HAP-1 (cell line): ENCODE measurements at regions not wholly inside any gene's neighbourhood (a gene's known extent, or its start where the extent isn't known, plus 50 kb on each side); places are given as distances from the start of the nearest gene placed in this dataset.
"Not testable (repeated sequence)": the region's sequence is repeated elsewhere in the genome, so short reads cannot be mapped to it uniquely, and the experiment has no call there.

Experiments
- DNase-seq, 2 experiments: peaks; one replicate each; pipeline ENCODE4 v3.0.0-alpha.2; 2016 to 2020; ENCODE audit warnings: low spot score in 2 of 2
- H3K27me3 ChIP-seq: fragments of 250-450 bp; sonication (Bioruptor Pico); 2 replicates; pipeline ENCODE4 v1.5.1; 2020; ENCODE audit warnings: low read depth, mild to moderate bottlenecking, moderate library complexity
- H3K36me3 ChIP-seq: fragments of 250-450 bp; sonication (Bioruptor Pico); replicated peaks from 2 replicates; pipeline ENCODE4 v1.5.1; 2020; ENCODE audit warnings: mild to moderate bottlenecking
- H3K4me1 ChIP-seq: fragments of 250-450 bp; sonication (Bioruptor Pico); 2 replicates; pipeline ENCODE4 v1.5.1; 2020; ENCODE audit warnings: mild to moderate bottlenecking
- H3K4me3 ChIP-seq: fragments of 250-450 bp; sonication (Bioruptor Pico); 2 replicates; pipeline ENCODE4 v1.5.1; 2020; ENCODE audit warnings: mild to moderate bottlenecking, moderate library complexity
- H3K9me3 ChIP-seq: fragments of 250-450 bp; sonication (Bioruptor Pico); 2 replicates; pipeline ENCODE4 v1.5.1; 2020; ENCODE audit warnings: mild to moderate bottlenecking, moderate library complexity
- in situ Hi-C: fragments of 300-500 bp; cut with MboI; formaldehyde crosslinking; loops from 3 replicates; pipeline ENCODE4 v1.14.3; 2020; ENCODE audit warnings: low sequenced_read_pairs, inconsistent platforms, mixed read lengths

DNA sequence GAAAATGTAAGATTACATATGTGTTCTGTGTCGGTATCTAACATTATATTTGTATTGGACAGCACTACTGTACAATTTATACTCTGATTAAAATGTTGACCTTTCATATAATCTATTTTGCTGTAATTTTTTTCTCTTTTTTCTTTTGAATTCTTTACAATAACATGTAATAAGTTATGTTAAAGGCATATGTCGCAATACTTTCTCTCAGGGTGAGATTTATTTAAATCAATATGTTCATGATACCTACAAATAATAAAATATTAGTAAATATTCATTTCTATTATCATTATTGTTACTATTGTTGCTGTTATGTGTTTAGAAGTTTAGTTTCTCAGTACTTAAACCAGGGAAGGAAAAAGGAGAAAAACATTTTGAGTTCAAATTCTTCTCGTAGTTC, 807.4 kb downstream of the STIM2 start:
- Histone ChIP-seq H3K4me1 (no peaks in the 10 kb centered on the region), H3K9me3 (no peaks in the 10 kb centered on the region), H3K36me3 (no peaks in the 10 kb centered on the region), H3K4me3 (no peak overlapping the region), H3K27me3 (no peaks in the 10 kb centered on the region)
- no peak for DNase-seq
- in situ Hi-C loops = no loop called here

DNA sequence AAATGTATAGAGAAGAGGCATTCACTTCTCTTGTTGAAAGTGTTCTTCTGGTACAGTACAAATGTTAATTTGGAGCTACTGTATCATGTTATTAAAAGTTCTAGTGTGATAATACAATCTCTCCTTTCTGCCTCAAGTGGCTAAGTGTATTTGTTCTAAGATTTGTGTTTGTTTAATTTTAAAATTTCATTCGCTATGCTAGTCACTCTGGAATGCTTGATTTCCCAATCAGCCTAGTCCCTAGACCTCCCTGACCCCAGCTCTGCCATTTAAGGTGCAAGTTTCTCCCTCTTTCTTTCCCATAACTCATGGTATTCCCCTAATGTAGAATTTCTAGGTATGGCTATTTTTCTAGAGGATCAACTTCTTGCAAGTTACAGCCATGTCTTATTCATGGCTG, 817.4 kb downstream of the STIM2 start:
- no peak for DNase-seq
- Histone ChIP-seq H3K4me3 (no peak overlapping the region), H3K9me3 (no peaks in the 10 kb centered on the region), H3K36me3 (no peaks in the 10 kb centered on the region), H3K27me3 (no peaks in the 10 kb centered on the region), H3K4me1 (no peaks in the 10 kb centered on the region)
- in situ Hi-C loops = no loop called here

DNA sequence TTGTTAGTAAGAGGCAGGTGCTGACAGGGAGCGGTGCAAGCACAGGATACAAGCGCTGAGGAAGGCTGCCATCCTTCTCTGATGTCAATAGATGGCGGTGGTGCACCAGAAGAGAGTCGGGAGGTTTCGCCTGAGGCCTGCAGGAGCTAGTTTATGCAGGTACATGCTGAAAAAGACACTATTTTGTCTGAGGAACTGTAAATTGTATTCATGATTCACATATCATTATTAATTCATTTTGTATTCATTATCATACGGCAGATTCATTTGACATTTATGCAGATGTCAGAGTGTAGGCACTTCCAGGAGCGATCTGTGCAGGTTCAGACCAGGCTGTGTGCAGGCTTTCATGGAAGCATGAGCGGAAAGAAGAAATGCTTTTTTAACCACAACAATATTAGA, 824.0 kb downstream of the STIM2 start:
- DNase-seq = peak; percentile 46 to 70
- no peaks in the 10 kb centered on the region for H3K4me1 ChIP-seq
- no peaks in the 10 kb centered on the region for H3K27me3 ChIP-seq
- no peaks in the 10 kb centered on the region for H3K9me3 ChIP-seq
- no peaks in the 10 kb centered on the region for H3K36me3 ChIP-seq
- in situ Hi-C loops = no loop called here
- H3K4me3 ChIP-seq = no peak overlapping the region

DNA sequence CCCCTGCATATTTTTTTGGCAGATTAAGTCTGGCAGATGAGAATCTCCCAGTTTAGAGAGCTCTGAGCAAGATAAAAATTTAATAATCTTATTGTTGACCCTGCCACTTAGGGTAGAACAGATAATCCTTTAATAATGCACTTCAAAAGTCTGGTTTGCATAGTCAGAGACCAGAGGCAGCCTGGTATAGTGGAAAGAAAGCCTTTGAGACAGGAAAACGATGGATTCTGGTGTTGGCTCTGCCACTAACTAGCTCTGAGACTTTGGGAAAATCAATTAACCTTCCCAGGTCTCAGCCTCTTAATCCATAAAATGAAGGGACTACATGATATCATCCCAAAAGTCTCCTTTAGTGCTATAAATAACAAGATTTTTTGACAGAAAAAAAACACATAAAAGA, 824.5 kb downstream of the STIM2 start:
- H3K4me1 ChIP-seq = no peaks in the 10 kb centered on the region
- H3K27me3 ChIP-seq = no peaks in the 10 kb centered on the region
- no peaks in the 10 kb centered on the region for H3K9me3 ChIP-seq
- DNase-seq = no peak
- H3K4me3 ChIP-seq = no peak overlapping the region
- H3K36me3 ChIP-seq = no peaks in the 10 kb centered on the region
- in situ Hi-C loops = no loop called here

- no peak for DNase-seq
- H3K4me3 ChIP-seq = no peak overlapping the region
- in situ Hi-C loops = no loop called here
- H3K27me3 ChIP-seq = no peaks in the 10 kb centered on the region
- H3K4me1 ChIP-seq = no peaks in the 10 kb centered on the region
- H3K9me3 ChIP-seq = no peaks in the 10 kb centered on the region
- H3K36me3 ChIP-seq = no peaks in the 10 kb centered on the region
These were observed 825.3 kb downstream of the STIM2 start for GRCh38 chr4:27685947-27686346.

- in situ Hi-C loops = no loop called here
- no peaks in the 10 kb centered on the region for H3K27me3 ChIP-seq
- no peaks in the 10 kb centered on the region for H3K36me3 ChIP-seq
- DNase-seq = peak; percentile 48 to 49
- H3K4me3 ChIP-seq = no peak overlapping the region
- H3K9me3 ChIP-seq = no peaks in the 10 kb centered on the region
- H3K4me1 ChIP-seq = no peaks in the 10 kb centered on the region
These were observed 831.5 kb downstream of the STIM2 start for GRCh38 chr4:27692158-27692557.

DNA sequence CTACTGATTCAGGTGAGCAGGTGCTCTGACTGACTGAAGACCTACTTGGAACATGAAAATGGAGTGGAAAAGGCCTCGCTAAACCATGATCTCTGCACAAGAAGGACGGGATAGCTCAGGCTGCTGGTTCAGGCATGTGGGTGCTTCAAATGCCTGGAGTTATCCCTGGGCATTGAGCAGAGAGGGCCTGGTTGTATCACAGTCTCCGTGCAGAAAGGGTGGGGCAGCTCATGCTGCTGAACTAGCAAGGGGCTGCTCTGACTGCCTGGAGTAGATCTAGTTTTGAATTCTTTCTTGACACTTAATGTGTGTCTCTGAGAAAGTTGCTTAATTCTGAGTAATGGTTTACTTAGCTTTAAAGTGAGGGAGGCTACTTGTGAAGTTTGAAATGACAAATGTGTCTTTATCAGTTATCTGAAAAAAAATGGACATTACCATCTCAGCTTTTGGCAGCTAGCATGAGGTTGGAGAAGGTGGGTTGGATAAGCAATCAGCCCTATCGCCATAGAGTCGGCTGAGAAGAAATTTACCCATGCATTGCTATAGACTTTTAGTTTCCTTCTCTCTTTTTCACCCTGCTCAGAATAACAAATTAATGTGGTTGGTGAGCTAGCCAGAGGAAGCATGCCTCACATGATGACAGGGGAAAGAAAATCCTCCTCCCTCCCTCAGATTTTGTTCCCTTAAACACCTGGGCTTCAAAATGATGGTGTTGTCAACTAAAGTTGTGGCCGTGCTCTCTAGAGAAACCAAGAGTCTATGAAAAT, 832.4 kb downstream of the STIM2 start:
- H3K4me1 ChIP-seq = no peaks in the 10 kb centered on the region
- no peak for DNase-seq
- in situ Hi-C loops = no loop called here
- H3K36me3 ChIP-seq = no peaks in the 10 kb centered on the region
- no peaks in the 10 kb centered on the region for H3K9me3 ChIP-seq
- no peak overlapping the region for H3K4me3 ChIP-seq
- H3K27me3 ChIP-seq = no peaks in the 10 kb centered on the region

DNA sequence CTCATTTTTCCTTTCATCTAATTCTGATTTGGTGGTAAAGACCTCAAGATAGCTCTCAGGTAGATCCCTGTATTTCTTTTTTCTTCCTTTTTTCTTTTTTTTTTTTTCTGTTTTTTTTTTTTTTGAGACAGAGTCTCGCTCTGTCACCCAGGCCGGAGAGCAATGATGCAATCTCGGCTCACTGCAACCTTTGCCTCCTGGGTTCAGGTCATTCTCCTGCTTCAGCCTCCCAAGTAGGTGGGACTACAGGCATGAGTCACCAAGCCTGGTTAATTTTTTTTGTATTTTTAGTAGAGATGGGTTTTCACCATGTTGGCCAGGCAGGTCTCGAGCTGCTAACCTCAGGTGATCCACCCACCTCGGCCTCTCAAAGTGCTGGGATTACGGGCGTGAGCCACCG, 835.6 kb downstream of the STIM2 start:
- H3K9me3 ChIP-seq, in situ Hi-C loops, DNase-seq, H3K27me3 ChIP-seq, H3K36me3 ChIP-seq, H3K4me1 ChIP-seq, H3K4me3 ChIP-seq: not testable (repeated sequence)

DNA sequence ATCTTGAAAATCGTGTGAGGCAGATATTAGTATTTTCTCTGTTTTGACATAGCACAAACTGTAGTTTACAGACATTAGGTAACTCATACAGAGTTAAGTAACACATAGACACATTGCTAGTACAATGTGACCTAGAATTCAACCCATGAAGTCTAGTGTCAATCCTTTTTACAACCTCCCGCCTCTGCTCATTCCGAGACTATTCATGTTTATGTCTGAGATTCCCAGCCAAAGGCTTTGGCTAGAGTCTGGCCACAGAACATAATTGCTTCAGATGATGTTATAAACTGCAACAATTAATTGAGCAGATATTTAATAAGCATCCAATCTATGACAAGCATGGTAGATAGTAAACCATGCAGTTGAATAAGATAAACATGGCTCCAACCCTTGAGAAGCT, 841.0 kb downstream of the STIM2 start:
- no peaks in the 10 kb centered on the region for H3K27me3 ChIP-seq
- in situ Hi-C loops = no loop called here
- no peak for DNase-seq
- H3K4me1 ChIP-seq = no peaks in the 10 kb centered on the region
- no peaks in the 10 kb centered on the region for H3K36me3 ChIP-seq
- H3K4me3 ChIP-seq = no peak overlapping the region
- H3K9me3 ChIP-seq = no peaks in the 10 kb centered on the region

GRCh38 chr4:27702730-27703431, 842.2 kb downstream of the STIM2 start:
- Histone ChIP-seq H3K27me3 (no peaks in the 10 kb centered on the region), H3K4me1 (no peaks in the 10 kb centered on the region), H3K4me3 (no peak overlapping the region), H3K36me3 (no peaks in the 10 kb centered on the region), H3K9me3 (no peaks in the 10 kb centered on the region)
- in situ Hi-C loops = no loop called here
- DNase-seq = no peak

DNA sequence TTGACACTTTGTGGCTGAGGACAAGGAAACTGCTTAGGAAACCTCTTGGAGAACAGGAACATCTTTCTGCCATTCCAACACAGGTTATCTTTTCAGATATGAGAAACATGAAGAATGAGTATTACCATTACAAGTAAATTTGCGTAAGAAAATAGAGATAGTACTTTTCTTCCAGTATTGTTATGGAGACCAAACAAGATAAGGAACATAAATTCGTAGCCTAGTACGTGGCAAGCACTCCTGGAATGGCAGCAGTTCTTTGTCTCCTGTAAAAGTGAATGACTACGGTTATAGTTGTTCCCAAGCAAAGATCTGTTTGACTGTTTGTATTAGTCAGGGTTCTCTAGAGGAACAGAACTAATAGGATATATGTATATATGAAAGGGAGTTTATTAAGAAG, 843.1 kb downstream of the STIM2 start:
- DNase-seq = no peak
- Histone ChIP-seq H3K4me3 (no peak overlapping the region), H3K4me1 (no peaks in the 10 kb centered on the region), H3K9me3 (no peaks in the 10 kb centered on the region), H3K36me3 (no peaks in the 10 kb centered on the region), H3K27me3 (no peaks in the 10 kb centered on the region)
- in situ Hi-C loops = no loop called here

GRCh38 chr4:27711041-27711440, 850.4 kb downstream of the STIM2 start:
- no peaks in the 10 kb centered on the region for H3K4me1 ChIP-seq
- DNase-seq = no peak
- in situ Hi-C loops = no loop called here
- H3K4me3 ChIP-seq = no peak overlapping the region
- H3K27me3 ChIP-seq = no peaks in the 10 kb centered on the region
- no peaks in the 10 kb centered on the region for H3K9me3 ChIP-seq
- H3K36me3 ChIP-seq = no peaks in the 10 kb centered on the region

- DNase-seq = no peak
- no peaks in the 10 kb centered on the region for H3K36me3 ChIP-seq
These were observed 853.4 kb downstream of the STIM2 start for GRCh38 chr4:27714073-27714472.

DNA sequence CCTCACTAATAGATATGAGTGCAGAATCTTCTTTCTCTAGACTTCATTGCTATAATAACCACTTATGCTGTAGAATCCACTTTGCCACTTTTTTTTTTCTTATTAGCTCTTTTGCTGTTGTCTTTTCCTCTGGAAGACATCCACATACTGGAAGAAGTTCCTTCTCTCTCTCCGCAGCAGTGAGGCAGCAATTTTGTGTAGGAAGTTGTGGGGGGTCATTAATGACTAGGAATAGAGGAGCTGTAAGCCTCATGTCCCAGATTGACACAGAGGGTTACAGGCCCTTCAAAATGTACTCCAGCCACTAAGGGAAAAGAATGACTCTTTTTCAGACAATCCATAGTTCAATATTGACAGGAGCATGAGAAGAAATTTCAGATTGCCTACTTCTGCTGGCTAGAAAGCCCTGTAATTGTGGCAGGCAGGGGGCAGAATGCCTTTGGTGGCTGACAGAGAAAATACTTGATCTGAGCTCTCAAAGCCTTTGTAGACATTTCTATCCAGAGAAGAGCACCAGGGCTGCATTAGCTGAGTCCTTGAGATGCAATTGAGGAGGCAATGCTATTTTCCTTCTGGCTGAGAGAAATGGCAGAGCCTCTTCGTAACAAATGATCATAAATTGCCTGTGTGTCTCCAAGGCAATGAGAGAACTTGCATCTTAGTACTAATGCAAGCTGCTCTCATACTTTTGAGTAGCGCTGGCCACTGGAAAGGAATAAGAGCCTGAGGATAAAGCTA, 856.2 kb downstream of the STIM2 start:
- no peaks in the 10 kb centered on the region for H3K36me3 ChIP-seq
- no peaks in the 10 kb centered on the region for H3K4me1 ChIP-seq
- no peaks in the 10 kb centered on the region for H3K27me3 ChIP-seq
- H3K4me3 ChIP-seq = no peak overlapping the region
- no peak for DNase-seq
- in situ Hi-C loops = no loop called here
- no peaks in the 10 kb centered on the region for H3K9me3 ChIP-seq

More at GRCh38 chr4:27714073-27714472, 853.4 kb downstream of the STIM2 start:
- Histone ChIP-seq H3K9me3 (no peaks in the 10 kb centered on the region), H3K4me3 (no peak overlapping the region), H3K27me3 (no peaks in the 10 kb centered on the region), H3K4me1 (no peaks in the 10 kb centered on the region)
- in situ Hi-C loops = no loop called here
